ENCODE measurements at regions not wholly inside any gene's neighbourhood (a gene's known extent, or its start where the extent isn't known, plus 50 kb on each side); places are given as distances from the start of the nearest gene placed in this dataset.
A peak's percentile ranks its signal among the peaks of the same experiment; 100 is the strongest.

DNA sequence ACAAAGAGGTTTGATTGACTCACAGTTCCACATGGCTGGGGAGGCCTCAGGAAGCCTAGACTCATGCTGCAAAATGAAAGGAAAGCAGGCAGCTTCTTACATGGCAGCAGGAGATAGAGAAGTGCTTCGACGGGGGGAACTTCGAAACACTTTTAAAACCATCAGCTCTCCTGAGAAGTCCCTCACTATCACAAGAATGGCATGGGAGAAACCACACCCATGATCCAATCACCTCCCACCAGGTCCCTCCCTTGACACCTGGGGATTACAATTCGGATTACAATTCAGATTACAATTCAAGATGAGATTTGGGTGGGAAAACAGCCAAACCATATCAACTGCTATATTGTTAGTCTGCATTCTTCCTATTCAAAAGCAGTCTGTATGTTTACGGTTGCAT lies 322.3 kb upstream of the ISL1 start:
- no peak overlapping the region for H2AFZ ChIP-seq (ENCODE audit: low read length)
- no peak overlapping the region for H4K91ac ChIP-seq (ENCODE audit: insufficient read length, low read depth, low read length)
- H3K4ac ChIP-seq (ENCODE audit: low read depth, low read length), result no peak overlapping the region
- H3K27me3 ChIP-seq (ENCODE audit: insufficient read depth, low read length), result no peaks in the 10 kb centered on the region
- no peak for DNase-seq
- H3K9me3 ChIP-seq (ENCODE audit: control insufficient read depth, low read depth, low read length), result no peaks in the 10 kb centered on the region
- no peak overlapping the region for H3K4me2 ChIP-seq (ENCODE audit: insufficient read depth, insufficient read length, low read length)
- H3K23ac ChIP-seq (ENCODE audit: insufficient read length, low read depth, low read length), result no peak overlapping the region
- no peak overlapping the region for H4K8ac ChIP-seq (replicated peaks; ENCODE audit: insufficient read length, low read depth, low read length)
- H3K23me2 ChIP-seq (ENCODE audit: insufficient read length, low read depth, low read length, poor library complexity, severe bottlenecking), result no peaks in the 10 kb centered on the region
- H2BK12ac ChIP-seq (ENCODE audit: insufficient read length, low read depth, low read length), result no peak overlapping the region
- no peak overlapping the region for H3K18ac ChIP-seq (ENCODE audit: insufficient read length, low read depth, low read length)
- no peak overlapping the region for H2BK5ac ChIP-seq (ENCODE audit: insufficient read length, low read length)
- no peak overlapping the region for H2AK5ac ChIP-seq (ENCODE audit: insufficient read length, low read length)
- no peaks in the 10 kb centered on the region; the same call in 1 of the 2 replicates for H3K27me3 Mint-ChIP-seq (ENCODE audit: low read depth)
- no peaks in the 10 kb centered on the region for H3K79me2 ChIP-seq (ENCODE audit: insufficient read depth, low read length)
- H2BK15ac ChIP-seq (ENCODE audit: low read depth, low read length), result no peak overlapping the region
- H4K5ac ChIP-seq (ENCODE audit: insufficient read length, low read depth, low read length), result no peak overlapping the region
- H3K4me3 Mint-ChIP-seq, result no peak overlapping the region
- H3K4me1 Mint-ChIP-seq, result peaks cover 5 to 6% of the 10 kb centered on the region in 2 experiments; a peak in 3 of 4 replicates
- no peaks in the 10 kb centered on the region for H3K4me1 ChIP-seq (ENCODE audit: insufficient read depth, low read length)
- H3K56ac ChIP-seq (ENCODE audit: insufficient read length, low read depth, low read length), result no peak overlapping the region
- no peak overlapping the region for H3T11ph ChIP-seq (ENCODE audit: low read length)
- no peak overlapping the region for H3K27ac ChIP-seq (ENCODE audit: insufficient read length, low read depth, low read length)
- no peaks in the 10 kb centered on the region for H4K20me1 ChIP-seq (ENCODE audit: control insufficient read depth, insufficient read depth, insufficient read length)
- TF ChIP-seq, protein P1, sequence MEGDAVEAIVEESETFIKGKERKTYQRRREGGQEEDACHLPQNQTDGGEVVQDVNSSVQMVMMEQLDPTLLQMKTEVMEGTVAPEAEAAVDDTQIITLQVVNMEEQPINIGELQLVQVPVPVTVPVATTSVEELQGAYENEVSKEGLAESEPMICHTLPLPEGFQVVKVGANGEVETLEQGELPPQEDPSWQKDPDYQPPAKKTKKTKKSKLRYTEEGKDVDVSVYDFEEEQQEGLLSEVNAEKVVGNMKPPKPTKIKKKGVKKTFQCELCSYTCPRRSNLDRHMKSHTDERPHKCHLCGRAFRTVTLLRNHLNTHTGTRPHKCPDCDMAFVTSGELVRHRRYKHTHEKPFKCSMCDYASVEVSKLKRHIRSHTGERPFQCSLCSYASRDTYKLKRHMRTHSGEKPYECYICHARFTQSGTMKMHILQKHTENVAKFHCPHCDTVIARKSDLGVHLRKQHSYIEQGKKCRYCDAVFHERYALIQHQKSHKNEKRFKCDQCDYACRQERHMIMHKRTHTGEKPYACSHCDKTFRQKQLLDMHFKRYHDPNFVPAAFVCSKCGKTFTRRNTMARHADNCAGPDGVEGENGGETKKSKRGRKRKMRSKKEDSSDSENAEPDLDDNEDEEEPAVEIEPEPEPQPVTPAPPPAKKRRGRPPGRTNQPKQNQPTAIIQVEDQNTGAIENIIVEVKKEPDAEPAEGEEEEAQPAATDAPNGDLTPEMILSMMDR (conservative IDR thresholded peaks at IDR 0.05), result no peak
- H3K9ac ChIP-seq (ENCODE audit: extremely low read depth, insufficient read length, low read length), result no peak overlapping the region
- peaks cover 24 to 25% of the 10 kb centered on the region in 2 experiments for H3K9me3 Mint-ChIP-seq
- peaks cover 0 to 15% (median 4%) of the 10 kb centered on the region in 3 experiments; a peak in 4 of 7 replicates for H3K36me3 Mint-ChIP-seq (ENCODE audit: insufficient read depth in 1 of 3, low read depth in 3 of 3)
- no peak overlapping the region for H2BK120ac ChIP-seq (ENCODE audit: low read depth, low read length, poor library complexity, severe bottlenecking)
- no CpG with 5 or more reads among the region's 5 CpGs for WGBS (ENCODE audit: extremely low coverage, insufficient read length, low lambda C conversion rate)
- H3K79me1 ChIP-seq (ENCODE audit: insufficient read depth, low read depth, low read length, poor library complexity, severe bottlenecking), result no peaks in the 10 kb centered on the region
- H2BK20ac ChIP-seq (ENCODE audit: low read depth, low read length, poor library complexity, severe bottlenecking), result no peak overlapping the region
- H3K27ac Mint-ChIP-seq, result peak overlapping the region in 2 of 3 experiments; percentile 49 to 61; a peak in 2 of 7 replicates
- H3K14ac ChIP-seq (ENCODE audit: insufficient read depth, low read length), result no peak overlapping the region
